CD14-positive monocyte (primary cell): ENCODE measurements at regions not wholly inside any gene's neighbourhood (a gene's known extent, or its start where the extent isn't known, plus 50 kb on each side); places are given as distances from the start of the nearest gene placed in this dataset.
"Not testable (repeated sequence)": the region's sequence is repeated elsewhere in the genome, so short reads cannot be mapped to it uniquely, and the experiment has no call there.

Experiments
- DNase-seq, 3 donors: peaks; one replicate each; pipeline ENCODE4 v3.0.0-alpha.2; 2011 to 2022
- H2AFZ ChIP-seq: 2 replicates; pipeline ENCODE4 v1.6.0; 2012; ENCODE audit warnings: mild to moderate bottlenecking, low read depth, low read length, inconsistent platforms; ENCODE audit not compliant: insufficient read depth, poor library complexity, severe bottlenecking
- H3K27ac ChIP-seq, 2 donors: 1 replicate in 1 of 2; 2 replicates in 1 of 2; pipeline ENCODE4 v1.5.1; 2012 to 2013; ENCODE audit warnings: low read length in 2 of 2, control low read depth in 1 of 2, inconsistent platforms in 1 of 2, low read depth in 1 of 2, mild to moderate bottlenecking in 1 of 2
- H3K27me3 ChIP-seq, 2 donors: one replicate each; pipeline versions ENCODE4 v1.6.0 to v1.6.1; 2011 to 2013; ENCODE audit warnings: low read length in 2 of 2; ENCODE audit not compliant: control insufficient read depth in 2 of 2, insufficient read depth in 2 of 2
- H3K36me3 ChIP-seq, 2 donors: replicated peaks in 1 of 2; 1 replicate in 1 of 2; 2 replicates in 1 of 2; pipeline versions ENCODE4 v1.5.1 to v1.6.1; 2012 to 2013; ENCODE audit warnings: low read length in 2 of 2, control low read depth in 1 of 2, inconsistent platforms in 1 of 2, mild to moderate bottlenecking in 1 of 2; ENCODE audit not compliant: insufficient read depth in 2 of 2, control insufficient read depth in 1 of 2
- H3K4me1 ChIP-seq, 2 donors: 1 replicate in 1 of 2; 2 replicates in 1 of 2; pipeline versions ENCODE4 v1.5.1 to v1.6.1; 2012 to 2013; ENCODE audit warnings: low read length in 2 of 2, control low read depth in 1 of 2, inconsistent platforms in 1 of 2, mild to moderate bottlenecking in 1 of 2, moderate library complexity in 1 of 2; ENCODE audit not compliant: insufficient read depth in 2 of 2, control insufficient read depth in 1 of 2
- H3K4me2 ChIP-seq: replicated peaks from 2 replicates; pipeline ENCODE3; 2012; ENCODE audit warnings: low read length, moderate library complexity, mild to moderate bottlenecking; ENCODE audit not compliant: poor library complexity, severe bottlenecking; ENCODE audit errors: extremely low read depth
- H3K4me3 ChIP-seq, 3 experiments: fragments of 200-600 bp in 1 of 3; sonication (generic) in 1 of 3; replicated peaks in 1 of 3; 1 replicate in 2 of 3; 2 replicates in 1 of 3; pipeline ENCODE4 v1.5.1; 2011 to 2013; ENCODE audit warnings: low read length in 3 of 3, mild to moderate bottlenecking in 3 of 3, control low read depth in 2 of 3, low read depth in 2 of 3, inconsistent platforms in 1 of 3, moderate library complexity in 1 of 3
- H3K79me2 ChIP-seq: 2 replicates; pipeline ENCODE4 v1.6.0; 2012; ENCODE audit warnings: mild to moderate bottlenecking, control low read depth, inconsistent platforms, low read length, moderate library complexity; ENCODE audit not compliant: insufficient read depth
- H3K9ac ChIP-seq: 2 replicates; pipeline ENCODE4 v1.6.0; 2017; ENCODE audit warnings: low read length, mild to moderate bottlenecking; ENCODE audit not compliant: insufficient read depth, poor library complexity, severe bottlenecking
- H3K9me3 ChIP-seq, 2 donors: replicated peaks in 1 of 2; 1 replicate in 1 of 2; 2 replicates in 1 of 2; pipeline versions ENCODE4 v1.5.1 to v1.6.1; 2012 to 2013; ENCODE audit warnings: low read length in 2 of 2, control low read depth in 1 of 2; ENCODE audit not compliant: control insufficient read depth in 1 of 2, insufficient read depth in 1 of 2
- H4K20me1 ChIP-seq: 2 replicates; pipeline ENCODE4 v1.6.0; 2012; ENCODE audit warnings: mild to moderate bottlenecking, low read length, control low read depth, moderate library complexity; ENCODE audit not compliant: insufficient read depth
- H3K27ac Mint-ChIP-seq, 7 donors: one replicate each; pipeline ENCODE4 v1.8.0; 2020; ENCODE audit warnings: mild to moderate bottlenecking in 7 of 7, mixed read lengths in 7 of 7, moderate library complexity in 6 of 7, inconsistent platforms in 2 of 7
- H3K27me3 Mint-ChIP-seq, 3 donors: one replicate each; pipeline ENCODE4 v1.8.0; 2021 to 2022; ENCODE audit warnings: low read depth in 3 of 3, mild to moderate bottlenecking in 3 of 3, mixed read lengths in 3 of 3, moderate library complexity in 3 of 3, inconsistent platforms in 1 of 3
- H3K36me3 Mint-ChIP-seq, 2 donors: one replicate each; pipeline ENCODE4 v1.8.0; 2020; ENCODE audit warnings: mixed read lengths in 2 of 2, inconsistent platforms in 1 of 2, mild to moderate bottlenecking in 1 of 2
- H3K4me1 Mint-ChIP-seq: one replicate; pipeline ENCODE4 v1.8.0; 2020; ENCODE audit warnings: mild to moderate bottlenecking, mixed read lengths
- H3K4me3 Mint-ChIP-seq, 2 donors: one replicate each; pipeline ENCODE4 v1.8.0; 2020; ENCODE audit warnings: mild to moderate bottlenecking in 2 of 2, mixed read lengths in 2 of 2, moderate library complexity in 1 of 2
- H3K9me3 Mint-ChIP-seq, 7 donors: one replicate each; pipeline ENCODE4 v1.8.0; 2020 to 2022; ENCODE audit warnings: mixed read lengths in 7 of 7, mild to moderate bottlenecking in 6 of 7, moderate library complexity in 6 of 7, inconsistent platforms in 2 of 7
- WGBS: methylation state at CpG from one replicate; pipeline ENCODE4 v1.1.5; 2013; ENCODE audit warnings: missing lambda C conversion rate; ENCODE audit not compliant: insufficient coverage; 5-methylcytosine and 5-hydroxymethylcytosine counted together
- intact Hi-C, 2 donors: fragments of 100-400 bp; cut with micrococcal nuclease; formaldehyde crosslinking; loops; one replicate each; pipeline versions ENCODE4 v1.15.0 to v1.15.1; 2023
- TF ChIP-seq, protein P1 (sequence below): fragments of 200-600 bp; IDR thresholded peaks from one replicate; pipeline ENCODE4 v1.8.0; 2022; ENCODE audit warnings: antibody characterized with exemption, mild to moderate bottlenecking

DNA sequence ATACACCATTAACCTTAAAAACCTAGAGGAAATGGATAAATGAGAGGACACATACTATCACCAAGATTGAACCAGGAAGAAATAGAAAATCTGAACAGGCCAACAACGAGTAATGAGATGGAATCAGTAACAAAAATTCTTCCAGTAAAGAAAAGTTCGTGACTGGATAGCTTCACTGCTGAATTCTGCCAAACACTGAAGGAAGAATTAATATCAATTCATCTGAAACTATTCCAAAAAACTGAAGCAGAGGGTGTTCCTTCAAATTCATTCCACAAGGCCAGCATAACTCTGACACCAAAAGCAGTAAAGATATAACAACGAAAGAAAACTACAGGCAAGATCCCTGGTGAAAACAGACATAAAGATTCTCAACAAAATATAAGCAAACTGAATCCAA, 195.8 kb upstream of the GPR149 start:
- Histone ChIP-seq H3K9ac (no peak overlapping the region), H3K27me3 (no peaks in the 10 kb centered on the region), H3K4me3 (no peak overlapping the region), H2AFZ (no peak overlapping the region), H3K4me1 (no peaks in the 10 kb centered on the region), H3K27ac (no peak overlapping the region), H3K4me2 (no peak overlapping the region), H4K20me1 (no peaks in the 10 kb centered on the region), H3K36me3 (no peaks in the 10 kb centered on the region), H3K9me3 (no peaks in the 10 kb centered on the region), H3K79me2 (no peaks in the 10 kb centered on the region)
- no peak overlapping the region for H3K4me3 Mint-ChIP-seq
- no peak overlapping the region for H3K27ac Mint-ChIP-seq
- DNase-seq: no peak
- no peaks in the 10 kb centered on the region for H3K4me1 Mint-ChIP-seq
- peaks cover 0 to 2% (median 0%) of the 10 kb centered on the region in 3 donors for H3K27me3 Mint-ChIP-seq
- intact Hi-C loops: no loop called here
- H3K9me3 Mint-ChIP-seq: peaks cover 7 to 22% (median 18%) of the 10 kb centered on the region in 7 donors
- TF ChIP-seq, protein P1, sequence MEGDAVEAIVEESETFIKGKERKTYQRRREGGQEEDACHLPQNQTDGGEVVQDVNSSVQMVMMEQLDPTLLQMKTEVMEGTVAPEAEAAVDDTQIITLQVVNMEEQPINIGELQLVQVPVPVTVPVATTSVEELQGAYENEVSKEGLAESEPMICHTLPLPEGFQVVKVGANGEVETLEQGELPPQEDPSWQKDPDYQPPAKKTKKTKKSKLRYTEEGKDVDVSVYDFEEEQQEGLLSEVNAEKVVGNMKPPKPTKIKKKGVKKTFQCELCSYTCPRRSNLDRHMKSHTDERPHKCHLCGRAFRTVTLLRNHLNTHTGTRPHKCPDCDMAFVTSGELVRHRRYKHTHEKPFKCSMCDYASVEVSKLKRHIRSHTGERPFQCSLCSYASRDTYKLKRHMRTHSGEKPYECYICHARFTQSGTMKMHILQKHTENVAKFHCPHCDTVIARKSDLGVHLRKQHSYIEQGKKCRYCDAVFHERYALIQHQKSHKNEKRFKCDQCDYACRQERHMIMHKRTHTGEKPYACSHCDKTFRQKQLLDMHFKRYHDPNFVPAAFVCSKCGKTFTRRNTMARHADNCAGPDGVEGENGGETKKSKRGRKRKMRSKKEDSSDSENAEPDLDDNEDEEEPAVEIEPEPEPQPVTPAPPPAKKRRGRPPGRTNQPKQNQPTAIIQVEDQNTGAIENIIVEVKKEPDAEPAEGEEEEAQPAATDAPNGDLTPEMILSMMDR: no peak
- 100% methylated on average over 2 of the region's 3 CpGs for WGBS
- H3K36me3 Mint-ChIP-seq: no peaks in the 10 kb centered on the region

DNA sequence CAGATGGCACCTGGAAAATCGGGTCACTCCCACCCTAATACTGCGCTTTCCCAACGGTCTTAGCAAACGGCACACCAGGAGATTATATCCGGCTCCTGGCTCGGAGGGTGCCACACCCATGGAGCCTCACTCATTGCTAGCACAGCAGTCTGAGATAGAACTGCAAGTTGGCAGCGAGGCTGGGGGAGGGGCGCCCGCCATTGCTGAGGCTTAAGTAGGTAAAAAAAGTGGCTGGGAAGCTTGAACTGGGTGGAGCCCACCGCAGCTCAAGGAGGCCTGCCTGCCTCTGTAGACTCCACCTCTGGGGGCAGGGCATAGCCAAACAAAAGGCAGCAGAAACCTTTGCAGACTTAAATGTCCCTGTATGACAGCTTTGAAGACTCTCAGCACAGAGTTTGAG, 189.6 kb upstream of the GPR149 start:
- H3K27ac ChIP-seq, intact Hi-C loops, H3K27me3 ChIP-seq, H3K9ac ChIP-seq, H3K4me1 ChIP-seq, H3K4me1 Mint-ChIP-seq, H2AFZ ChIP-seq, H3K4me3 ChIP-seq, H3K27ac Mint-ChIP-seq, H3K36me3 Mint-ChIP-seq, H4K20me1 ChIP-seq, H3K4me2 ChIP-seq, H3K27me3 Mint-ChIP-seq, H3K4me3 Mint-ChIP-seq, H3K36me3 ChIP-seq, H3K79me2 ChIP-seq, DNase-seq: not testable (repeated sequence)
- peaks cover 12 to 24% of the 10 kb centered on the region in 2 donors for H3K9me3 ChIP-seq
- peaks cover 32 to 48% (median 39%) of the 10 kb centered on the region in 7 donors for H3K9me3 Mint-ChIP-seq
- 80% methylated on average over 2 of the region's 10 CpGs for WGBS
